Fibroblast of the aortic adventitia (primary cell): ENCODE measurements at regions not wholly inside any gene's neighbourhood (a gene's known extent, or its start where the extent isn't known, plus 50 kb on each side); places are given as distances from the start of the nearest gene placed in this dataset.

Experiments used
- DNase-seq: peaks from one replicate; pipeline ENCODE4 v3.0.0-alpha.2; 2010; ENCODE audit warnings: low read depth
- H3K4me3 ChIP-seq: 2 replicates; pipeline ENCODE4 v1.5.1; 2011; ENCODE audit warnings: low read depth, mild to moderate bottlenecking, control low read depth, low read length, moderate library complexity
- CTCF ChIP-seq: IDR thresholded peaks from 2 replicates; pipeline ENCODE4 v1.5.1; 2011; ENCODE audit warnings: mild to moderate bottlenecking, low read length, control low read depth, inconsistent platforms; ENCODE audit not compliant: insufficient read depth

DNA sequence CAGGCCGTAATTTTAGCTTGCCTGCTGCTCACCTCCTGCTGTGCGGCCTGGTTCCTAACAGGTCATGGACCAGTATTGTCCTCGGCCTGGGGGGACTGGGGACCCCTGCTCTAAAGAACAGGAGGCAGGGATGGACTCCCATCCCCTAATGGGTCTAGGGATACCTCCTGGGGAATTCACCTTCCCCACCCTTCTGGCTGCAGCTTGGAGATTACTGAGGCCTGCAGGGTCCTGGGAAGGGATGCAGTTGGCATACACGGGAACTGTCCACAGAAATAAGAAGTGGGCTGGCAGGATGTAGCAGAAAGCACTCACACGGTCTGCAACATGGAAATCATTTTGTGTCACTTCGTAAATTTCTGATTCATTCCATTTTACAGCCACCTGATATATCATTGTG is 123.0 kb downstream of the C16orf95 start:
- TF ChIP-seq CTCF = no peak
- DNase-seq = no peak
- no peak overlapping the region for H3K4me3 ChIP-seq

DNA sequence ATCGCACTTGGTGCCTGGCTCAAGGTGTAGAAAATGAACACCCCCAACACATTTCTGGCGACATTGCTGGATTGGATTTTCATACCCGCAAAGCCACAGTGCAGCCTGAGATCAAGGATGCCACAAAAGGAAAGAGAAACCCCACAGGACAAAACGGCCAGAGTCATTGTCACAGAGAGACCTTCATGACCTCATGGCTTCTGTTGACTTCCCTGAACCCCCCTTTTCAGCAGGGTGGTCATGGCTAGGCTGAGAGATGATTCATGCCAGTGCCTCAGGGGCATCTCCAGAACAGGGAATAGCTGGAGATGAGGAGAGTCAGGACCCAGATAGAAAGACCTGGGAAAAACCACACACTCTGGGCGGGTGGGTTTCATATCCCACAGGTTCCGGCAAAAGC is 122.0 kb downstream of the C16orf95 start:
- no peak for TF ChIP-seq CTCF
- no peak overlapping the region for H3K4me3 ChIP-seq
- no peak for DNase-seq

DNA sequence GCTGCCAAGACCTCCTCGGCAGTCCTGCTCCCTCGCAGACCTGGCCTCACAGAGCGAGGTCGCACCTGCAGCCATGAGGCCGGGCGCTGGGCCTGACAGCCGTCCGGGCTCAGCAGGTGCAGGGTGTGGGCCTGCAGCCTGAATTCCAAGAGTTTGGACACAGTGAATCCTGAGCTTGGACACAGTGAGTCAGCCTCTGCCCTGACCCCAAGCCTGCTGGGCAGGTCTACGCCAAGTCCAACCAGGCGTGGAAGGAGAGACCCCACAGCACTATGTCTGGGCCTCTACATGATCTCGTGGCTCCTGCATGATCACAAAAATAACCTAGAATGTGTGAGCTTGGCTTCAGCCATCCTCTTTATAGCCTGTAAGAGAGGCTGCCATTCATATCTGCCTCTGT is 121.0 kb downstream of the C16orf95 start:
- no peak for DNase-seq
- no peak overlapping the region for H3K4me3 ChIP-seq
- TF ChIP-seq CTCF = no peak

GRCh38 chr16:87196661-87197060 is 120.5 kb downstream of the C16orf95 start:
- DNase-seq = no peak
- H3K4me3 ChIP-seq = no peak overlapping the region

DNA sequence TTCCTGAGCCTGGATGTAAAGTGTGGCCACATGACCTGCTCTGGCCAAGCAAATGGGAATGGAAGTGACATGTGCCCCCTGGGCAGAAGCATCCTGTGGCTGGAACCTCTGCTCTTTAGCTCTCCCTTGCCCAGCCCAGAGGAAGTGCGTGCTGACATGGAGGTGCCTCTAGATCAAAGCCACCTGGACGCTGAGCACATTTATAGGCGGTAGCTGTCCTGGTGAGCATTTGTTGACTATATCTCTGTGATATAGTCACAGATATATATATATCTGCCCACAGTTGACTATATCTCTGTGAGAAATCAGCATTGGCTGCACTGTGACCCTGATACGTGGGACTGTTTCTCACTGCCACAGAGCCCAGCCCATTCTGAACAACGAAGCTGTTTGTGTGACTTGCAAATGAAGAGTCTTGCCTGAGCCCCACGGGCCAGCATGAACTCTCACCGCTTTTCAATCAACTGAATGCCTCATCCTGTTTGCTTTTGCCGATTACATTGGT is 118.8 kb downstream of the C16orf95 start:
- no peak for DNase-seq

More at GRCh38 chr16:87196661-87197060, 120.5 kb downstream of the C16orf95 start:
- TF ChIP-seq CTCF = no peak

GRCh38 chr16:87198881-87199280 is 118.3 kb downstream of the C16orf95 start:
- DNase-seq = no peak
- no peak for TF ChIP-seq CTCF
- no peak overlapping the region for H3K4me3 ChIP-seq

More for the DNA sequence above, 118.8 kb downstream of the C16orf95 start:
- H3K4me3 ChIP-seq = no peak overlapping the region
- TF ChIP-seq CTCF = no peak

DNA sequence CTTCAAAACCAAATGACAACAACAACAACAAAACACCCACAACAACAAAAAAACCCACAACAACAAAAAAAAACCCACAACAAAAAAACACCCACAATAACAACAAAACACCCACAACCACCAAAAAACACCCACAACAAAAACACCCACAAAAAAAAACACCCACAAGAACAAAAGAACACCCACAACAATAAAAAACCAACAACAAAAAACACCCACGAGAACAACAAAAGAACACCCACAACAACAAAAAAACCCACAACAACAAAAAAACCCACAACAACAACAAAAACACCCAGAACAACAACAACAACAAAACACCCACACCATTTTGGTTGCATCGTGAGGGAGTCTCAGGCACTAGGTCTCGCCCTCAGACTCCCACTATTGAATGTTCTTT is 117.8 kb downstream of the C16orf95 start:
- H3K4me3 ChIP-seq = no peak overlapping the region
- TF ChIP-seq CTCF = no peak
- no peak for DNase-seq
